ENCODE measurements at regions not wholly inside any gene's neighbourhood (a gene's known extent, or its start where the extent isn't known, plus 50 kb on each side); places are given as distances from the start of the nearest gene placed in this dataset.

- no peak for TF ChIP-seq CTCF (IDR thresholded peaks at IDR 0.05)
- H3K36me3 ChIP-seq = no peaks in the 10 kb centered on the region
- ATAC-seq (ENCODE audit: insufficient number of reproducible peaks, low FRiP score, low read depth) (no peak), DNase-seq (ENCODE audit: low spot score) (no peak)
- no peak overlapping the region for H3K4me3 ChIP-seq
- no peaks in the 10 kb centered on the region for H3K9me3 ChIP-seq
- H3K27me3 ChIP-seq (replicated peaks; ENCODE audit: insufficient read depth) = no peaks in the 10 kb centered on the region
- no peak overlapping the region for H3K27ac ChIP-seq
- no peaks in the 10 kb centered on the region for H3K4me1 ChIP-seq (ENCODE audit: control insufficient read depth in 1 of 2, low read depth in 2 of 2)
Observed at GRCh38 chr3:145953316-145953715, 207.7 kb downstream of the PLOD2 start.

GRCh38 chr3:145959457-145960088, 201.4 kb downstream of the PLOD2 start:
- Histone ChIP-seq H3K4me3 (no peak overlapping the region), H3K9me3 (no peaks in the 10 kb centered on the region), H3K27me3 (replicated peaks; ENCODE audit: insufficient read depth) (no peaks in the 10 kb centered on the region), H3K4me1 (ENCODE audit: control insufficient read depth in 1 of 2, low read depth in 2 of 2) (no peaks in the 10 kb centered on the region), H3K36me3 (no peaks in the 10 kb centered on the region), H3K27ac (no peak overlapping the region)
- DNase-seq (ENCODE audit: low spot score) (no peak), ATAC-seq (ENCODE audit: insufficient number of reproducible peaks, low FRiP score, low read depth) (no peak)
- no peak for TF ChIP-seq CTCF (IDR thresholded peaks at IDR 0.05)

GRCh38 chr3:145963111-145963510, 197.9 kb downstream of the PLOD2 start:
- no peak for DNase-seq (ENCODE audit: low spot score)
- Histone ChIP-seq H3K4me3 (no peak overlapping the region), H3K36me3 (no peaks in the 10 kb centered on the region), H3K27ac (no peak overlapping the region), H3K4me1 (ENCODE audit: control insufficient read depth in 1 of 2, low read depth in 2 of 2) (no peaks in the 10 kb centered on the region), H3K27me3 (replicated peaks; ENCODE audit: insufficient read depth) (no peaks in the 10 kb centered on the region), H3K9me3 (no peaks in the 10 kb centered on the region)
- no peak for ATAC-seq (ENCODE audit: insufficient number of reproducible peaks, low FRiP score, low read depth)
- TF ChIP-seq CTCF (IDR thresholded peaks at IDR 0.05) = no peak

- DNase-seq (ENCODE audit: low spot score) (no peak), ATAC-seq (ENCODE audit: insufficient number of reproducible peaks, low FRiP score, low read depth) (no peak)
- Histone ChIP-seq H3K9me3 (no peaks in the 10 kb centered on the region), H3K4me3 (no peak overlapping the region), H3K4me1 (ENCODE audit: control insufficient read depth in 1 of 2, low read depth in 2 of 2) (peaks cover 4 to 11% of the 10 kb centered on the region in 2 donors), H3K27ac (no peak overlapping the region), H3K27me3 (replicated peaks; ENCODE audit: insufficient read depth) (no peaks in the 10 kb centered on the region), H3K36me3 (no peaks in the 10 kb centered on the region)
- no peak for TF ChIP-seq CTCF (IDR thresholded peaks at IDR 0.05)
Observed at GRCh38 chr3:145967043-145967442, 193.9 kb downstream of the PLOD2 start.

GRCh38 chr3:145971186-145971585, 189.8 kb downstream of the PLOD2 start:
- Histone ChIP-seq H3K27me3 (replicated peaks; ENCODE audit: insufficient read depth) (no peaks in the 10 kb centered on the region), H3K9me3 (no peaks in the 10 kb centered on the region), H3K36me3 (no peaks in the 10 kb centered on the region), H3K4me1 (ENCODE audit: control insufficient read depth in 1 of 2, low read depth in 2 of 2) (peaks cover 4 to 11% of the 10 kb centered on the region in 2 donors), H3K4me3 (no peak overlapping the region), H3K27ac (no peak overlapping the region)
- ATAC-seq (ENCODE audit: insufficient number of reproducible peaks, low FRiP score, low read depth) (no peak), DNase-seq (ENCODE audit: low spot score) (no peak)
- no peak for TF ChIP-seq CTCF (IDR thresholded peaks at IDR 0.05)
